ENCODE measurements at regions not wholly inside any gene's neighbourhood (a gene's known extent, or its start where the extent isn't known, plus 50 kb on each side); places are given as distances from the start of the nearest gene placed in this dataset.

DNA sequence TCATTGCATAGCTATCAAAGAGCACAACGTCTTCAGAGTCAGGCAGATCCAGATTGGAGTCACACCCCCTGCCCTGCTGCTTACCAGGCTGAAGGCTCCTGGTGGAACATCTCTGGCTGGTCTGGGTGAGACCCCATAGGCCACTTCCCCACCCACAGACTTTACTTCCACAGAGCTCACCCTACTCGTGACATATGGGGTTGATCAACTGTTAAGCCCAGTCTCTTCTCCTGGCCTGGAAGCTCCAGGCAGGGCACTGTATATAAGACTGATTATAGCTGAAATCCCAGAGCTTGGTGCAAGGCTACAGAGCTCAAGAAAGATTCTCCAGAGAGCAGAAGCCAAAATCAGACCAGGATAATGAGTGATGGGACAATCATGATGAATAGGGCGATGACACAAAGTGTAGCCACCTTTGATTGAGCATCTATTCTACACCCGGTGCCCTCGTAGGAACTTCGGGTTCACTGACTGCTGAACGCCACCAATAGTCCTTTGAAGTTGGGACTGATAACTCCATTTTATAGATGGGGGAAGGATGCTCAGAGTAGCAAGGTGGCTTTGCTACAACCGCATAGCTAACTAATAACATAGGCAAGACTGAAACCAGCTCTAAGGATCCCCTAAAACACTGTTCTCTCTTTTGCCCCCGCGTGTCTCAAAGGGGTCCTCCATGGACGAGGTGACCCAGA lies 287.8 kb downstream of the BCL11B start:
- Histone ChIP-seq H3K4me1 (ENCODE audit: insufficient read depth) (no peaks in the 10 kb centered on the region), H4K20me1 (ENCODE audit: insufficient read depth, poor library complexity, severe bottlenecking) (no peaks in the 10 kb centered on the region), H2AFZ (no peak overlapping the region), H3K9me3 (ENCODE audit: low read depth) (no peaks in the 10 kb centered on the region), H3K9me2 (replicated peaks; ENCODE audit: insufficient read depth) (no peaks in the 10 kb centered on the region), H3K4me2 (no peak overlapping the region), H3K27ac (no peak overlapping the region), H3K79me2 (no peaks in the 10 kb centered on the region), H3K27me3 (no peaks in the 10 kb centered on the region), H3K4me3 (no peak overlapping the region), H3K36me3 (replicated peaks; ENCODE audit: insufficient read depth, low read depth) (no peaks in the 10 kb centered on the region)
- no peak for DNase-seq (ENCODE audit: low spot score)
- TF ChIP-seq EZH2 (IDR thresholded peaks at IDR 0.05; ENCODE audit: borderline replicate concordance) (no peak), EZH2phosphoT487 (IDR thresholded peaks at IDR 0.05; ENCODE audit: low read depth, severe bottlenecking, unreplicated experiment) (no peak)
- TF ChIP-seq, protein P1, sequence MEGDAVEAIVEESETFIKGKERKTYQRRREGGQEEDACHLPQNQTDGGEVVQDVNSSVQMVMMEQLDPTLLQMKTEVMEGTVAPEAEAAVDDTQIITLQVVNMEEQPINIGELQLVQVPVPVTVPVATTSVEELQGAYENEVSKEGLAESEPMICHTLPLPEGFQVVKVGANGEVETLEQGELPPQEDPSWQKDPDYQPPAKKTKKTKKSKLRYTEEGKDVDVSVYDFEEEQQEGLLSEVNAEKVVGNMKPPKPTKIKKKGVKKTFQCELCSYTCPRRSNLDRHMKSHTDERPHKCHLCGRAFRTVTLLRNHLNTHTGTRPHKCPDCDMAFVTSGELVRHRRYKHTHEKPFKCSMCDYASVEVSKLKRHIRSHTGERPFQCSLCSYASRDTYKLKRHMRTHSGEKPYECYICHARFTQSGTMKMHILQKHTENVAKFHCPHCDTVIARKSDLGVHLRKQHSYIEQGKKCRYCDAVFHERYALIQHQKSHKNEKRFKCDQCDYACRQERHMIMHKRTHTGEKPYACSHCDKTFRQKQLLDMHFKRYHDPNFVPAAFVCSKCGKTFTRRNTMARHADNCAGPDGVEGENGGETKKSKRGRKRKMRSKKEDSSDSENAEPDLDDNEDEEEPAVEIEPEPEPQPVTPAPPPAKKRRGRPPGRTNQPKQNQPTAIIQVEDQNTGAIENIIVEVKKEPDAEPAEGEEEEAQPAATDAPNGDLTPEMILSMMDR (IDR thresholded peaks at IDR 0.05; ENCODE audit: poor library complexity): no peak
- WGBS (ENCODE audit: low lambda C conversion rate, missing lambda C conversion rate): 83% methylated on average over 11 of the region's 11 CpGs

DNA sequence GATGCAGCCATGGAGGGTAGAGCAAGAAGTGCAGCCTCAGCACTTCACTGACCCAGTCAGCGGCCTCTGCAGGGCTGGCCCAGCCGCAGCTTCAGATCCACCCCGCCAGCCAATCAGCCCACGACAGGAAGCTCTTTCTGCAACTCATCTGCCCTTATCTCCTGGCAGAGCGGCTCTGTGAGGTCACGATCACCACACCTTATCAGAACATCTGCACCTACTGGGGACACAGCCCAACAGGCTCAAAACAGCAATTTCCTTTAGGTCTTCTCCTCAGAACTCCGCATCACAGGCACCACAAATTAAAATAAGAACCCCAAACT lies 287.3 kb downstream of the BCL11B start:
- no peaks in the 10 kb centered on the region for H3K9me3 ChIP-seq (ENCODE audit: low read depth)
- 73% methylated on average over 7 of the region's 7 CpGs for WGBS (ENCODE audit: low lambda C conversion rate, missing lambda C conversion rate)
- H3K36me3 ChIP-seq (replicated peaks; ENCODE audit: insufficient read depth, low read depth): no peaks in the 10 kb centered on the region
- no peak overlapping the region for H3K4me3 ChIP-seq
- no peak overlapping the region for H3K27ac ChIP-seq
- H3K9me2 ChIP-seq (replicated peaks; ENCODE audit: insufficient read depth): no peaks in the 10 kb centered on the region
- TF ChIP-seq, protein P1 (IDR thresholded peaks at IDR 0.05; ENCODE audit: poor library complexity): no peak
- TF ChIP-seq EZH2phosphoT487 (IDR thresholded peaks at IDR 0.05; ENCODE audit: low read depth, severe bottlenecking, unreplicated experiment) (no peak), EZH2 (IDR thresholded peaks at IDR 0.05; ENCODE audit: borderline replicate concordance) (no peak)
- H4K20me1 ChIP-seq (ENCODE audit: insufficient read depth, poor library complexity, severe bottlenecking): no peaks in the 10 kb centered on the region
- no peak overlapping the region for H3K4me2 ChIP-seq
- no peak for DNase-seq (ENCODE audit: low spot score)
- H2AFZ ChIP-seq: no peak overlapping the region
- H3K79me2 ChIP-seq: no peaks in the 10 kb centered on the region
- no peaks in the 10 kb centered on the region for H3K4me1 ChIP-seq (ENCODE audit: insufficient read depth)
- no peaks in the 10 kb centered on the region for H3K27me3 ChIP-seq

DNA sequence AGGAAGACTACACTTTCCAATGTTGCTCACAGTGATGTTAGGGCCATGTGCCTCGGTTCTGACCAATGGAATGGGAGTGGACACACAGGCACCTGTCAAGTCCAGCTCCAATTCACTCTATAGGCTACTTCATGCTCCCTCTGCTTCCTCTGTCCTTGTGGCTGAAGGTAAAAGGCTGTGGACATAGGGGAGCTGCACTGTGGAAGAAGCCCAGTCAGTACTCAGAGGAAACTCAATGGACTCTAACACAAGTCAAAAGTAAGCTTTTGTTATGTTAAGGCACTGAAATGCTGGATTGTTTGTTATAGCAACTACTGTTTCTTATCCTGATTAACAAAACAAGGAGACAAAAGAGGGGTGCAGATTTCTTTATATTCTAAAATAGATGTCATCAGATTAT lies 278.2 kb downstream of the BCL11B start:
- no peak for TF ChIP-seq EZH2phosphoT487 (IDR thresholded peaks at IDR 0.05; ENCODE audit: low read depth, severe bottlenecking, unreplicated experiment)
- no peak for TF ChIP-seq EZH2 (IDR thresholded peaks at IDR 0.05; ENCODE audit: borderline replicate concordance)
- TF ChIP-seq, protein P1 (IDR thresholded peaks at IDR 0.05; ENCODE audit: poor library complexity): no peak
- H3K4me3 ChIP-seq: no peak overlapping the region
- no peaks in the 10 kb centered on the region for H3K4me1 ChIP-seq (ENCODE audit: insufficient read depth)
- H3K4me2 ChIP-seq: no peak overlapping the region
- no peaks in the 10 kb centered on the region for H3K79me2 ChIP-seq
- H3K9me3 ChIP-seq (ENCODE audit: low read depth): no peaks in the 10 kb centered on the region
- H3K27me3 ChIP-seq: no peaks in the 10 kb centered on the region
- no peak for DNase-seq (ENCODE audit: low spot score)
- no peaks in the 10 kb centered on the region for H4K20me1 ChIP-seq (ENCODE audit: insufficient read depth, poor library complexity, severe bottlenecking)
- no peaks in the 10 kb centered on the region for H3K36me3 ChIP-seq (replicated peaks; ENCODE audit: insufficient read depth, low read depth)
- H2AFZ ChIP-seq: no peak overlapping the region
- H3K27ac ChIP-seq: no peak overlapping the region
- 80% methylated on average over 1 of the region's 1 CpG for WGBS (ENCODE audit: low lambda C conversion rate, missing lambda C conversion rate)
- H3K9me2 ChIP-seq (replicated peaks; ENCODE audit: insufficient read depth): no peaks in the 10 kb centered on the region
